Ovary (tissue), 7 donors: ENCODE measurements at regions not wholly inside any gene's neighbourhood (a gene's known extent, or its start where the extent isn't known, plus 50 kb on each side); places are given as distances from the start of the nearest gene placed in this dataset.

Experiments used
- DNase-seq, 5 donors: peaks; one replicate each; pipeline ENCODE4 v3.0.0-alpha.2; 2019 to 2020
- H3K27ac ChIP-seq, 2 donors: fragments of 200-600 bp; one replicate each; pipeline versions ENCODE4 v1.5.1 to v1.8.0; 2019 to 2022
- H3K27me3 ChIP-seq: fragments of 200-600 bp; one replicate; pipeline ENCODE4 v1.8.0; 2022
- H3K36me3 ChIP-seq: fragments of 200-600 bp; sonication (generic); one replicate; pipeline ENCODE4 v1.5.1; 2019
- H3K4me1 ChIP-seq: one replicate; pipeline ENCODE4 v1.8.1; 2013; ENCODE audit warnings: mild to moderate bottlenecking, moderate library complexity; ENCODE audit not compliant: insufficient read depth
- H3K4me3 ChIP-seq: fragments of 200-600 bp; sonication (generic); one replicate; pipeline ENCODE4 v1.5.1; 2017
- H3K9me3 ChIP-seq, 2 donors: fragments of 200-600 bp in 1 of 2; sonication (generic) in 1 of 2; one replicate each; pipeline versions ENCODE4 v1.5.1 to v1.8.1; 2013 to 2019; ENCODE audit warnings: mild to moderate bottlenecking in 1 of 2, moderate library complexity in 1 of 2
- EP300 ChIP-seq: sonication (generic); formaldehyde crosslinking; IDR thresholded peaks from one replicate; pipeline ENCODE4 v1.6.1; 2017; ENCODE audit warnings: antibody characterized with exemption
- POLR2A ChIP-seq: fragments of 450-650 bp; IDR thresholded peaks from one replicate; pipeline ENCODE4 v1.6.1; 2017; ENCODE audit warnings: antibody characterized with exemption, mild to moderate bottlenecking, moderate library complexity
- WGBS, 3 donors: extraction: QIAGEN DNeasy Blood & Tissue Kit in 1 of 3; methylation state at CpG; one replicate each; pipeline versions ENCODE4 v1.1.5 to v1.1.7; 2013 to 2017; 5-methylcytosine and 5-hydroxymethylcytosine counted together
- intact Hi-C, 4 donors: fragments of 100-400 bp; cut with DNase I; formaldehyde crosslinking; loops; one replicate each; pipeline versions ENCODE4 v1.11.0 to v1.15.1; 2022 to 2023
- TF ChIP-seq, protein P1 (sequence below), 3 donors: fragments of 450-650 bp in 2 of 3; fragments of 200-600 bp in 1 of 3; IDR thresholded peaks; one replicate each; pipeline versions ENCODE4 v1.5.1 to v1.8.0; 2016 to 2022; ENCODE audit warnings: antibody characterized with exemption in 3 of 3, mild to moderate bottlenecking in 1 of 3
- donor health status: DM: no; HTN: no; CAD: no; lungs with moderate emphysema.
- donor health status: DM: no; HTN: no; CAD: no.
- donor health status: Bipolar disorder and iron deficiency.
- donor health status: DM: no; HTN: no; CAD: no.
- donor health status: DM: yes; HTN: yes; CAD: no.

DNA sequence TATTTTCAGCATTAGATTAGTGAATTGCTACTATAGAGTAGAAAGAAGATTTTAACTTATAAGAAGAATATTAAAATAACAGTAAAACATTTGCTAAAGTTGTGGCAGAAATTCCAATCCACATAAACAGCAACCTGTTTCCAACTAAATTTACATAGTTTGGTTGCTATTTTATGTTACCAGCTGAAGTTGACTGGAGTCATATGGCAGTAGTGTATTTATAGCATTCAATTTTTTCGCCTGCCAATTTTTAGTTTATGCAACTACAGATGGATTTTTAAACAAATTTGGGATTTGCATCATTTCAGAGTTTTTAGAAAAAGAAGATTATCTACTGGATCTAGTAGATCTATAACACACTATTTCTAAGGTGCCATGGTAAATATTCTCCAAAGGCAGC is 332.5 kb upstream of the BCHE start:
- no peak for DNase-seq
- no peak overlapping the region for H3K27ac ChIP-seq
- H3K27me3 ChIP-seq: peaks cover 2% of the 10 kb centered on the region
- TF ChIP-seq EP300: no peak
- TF ChIP-seq, protein P1, sequence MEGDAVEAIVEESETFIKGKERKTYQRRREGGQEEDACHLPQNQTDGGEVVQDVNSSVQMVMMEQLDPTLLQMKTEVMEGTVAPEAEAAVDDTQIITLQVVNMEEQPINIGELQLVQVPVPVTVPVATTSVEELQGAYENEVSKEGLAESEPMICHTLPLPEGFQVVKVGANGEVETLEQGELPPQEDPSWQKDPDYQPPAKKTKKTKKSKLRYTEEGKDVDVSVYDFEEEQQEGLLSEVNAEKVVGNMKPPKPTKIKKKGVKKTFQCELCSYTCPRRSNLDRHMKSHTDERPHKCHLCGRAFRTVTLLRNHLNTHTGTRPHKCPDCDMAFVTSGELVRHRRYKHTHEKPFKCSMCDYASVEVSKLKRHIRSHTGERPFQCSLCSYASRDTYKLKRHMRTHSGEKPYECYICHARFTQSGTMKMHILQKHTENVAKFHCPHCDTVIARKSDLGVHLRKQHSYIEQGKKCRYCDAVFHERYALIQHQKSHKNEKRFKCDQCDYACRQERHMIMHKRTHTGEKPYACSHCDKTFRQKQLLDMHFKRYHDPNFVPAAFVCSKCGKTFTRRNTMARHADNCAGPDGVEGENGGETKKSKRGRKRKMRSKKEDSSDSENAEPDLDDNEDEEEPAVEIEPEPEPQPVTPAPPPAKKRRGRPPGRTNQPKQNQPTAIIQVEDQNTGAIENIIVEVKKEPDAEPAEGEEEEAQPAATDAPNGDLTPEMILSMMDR (IDR thresholded peaks at IDR 0.05): no peak
- no peak for TF ChIP-seq POLR2A
- no peak overlapping the region for H3K4me3 ChIP-seq
- no peaks in the 10 kb centered on the region for H3K9me3 ChIP-seq
- 58 to 80% (median 71%) methylated on average over 1 of the region's 1 CpG for WGBS, 3 donors
- no peaks in the 10 kb centered on the region for H3K4me1 ChIP-seq
- no peaks in the 10 kb centered on the region for H3K36me3 ChIP-seq
- intact Hi-C loops: no loop called here

DNA sequence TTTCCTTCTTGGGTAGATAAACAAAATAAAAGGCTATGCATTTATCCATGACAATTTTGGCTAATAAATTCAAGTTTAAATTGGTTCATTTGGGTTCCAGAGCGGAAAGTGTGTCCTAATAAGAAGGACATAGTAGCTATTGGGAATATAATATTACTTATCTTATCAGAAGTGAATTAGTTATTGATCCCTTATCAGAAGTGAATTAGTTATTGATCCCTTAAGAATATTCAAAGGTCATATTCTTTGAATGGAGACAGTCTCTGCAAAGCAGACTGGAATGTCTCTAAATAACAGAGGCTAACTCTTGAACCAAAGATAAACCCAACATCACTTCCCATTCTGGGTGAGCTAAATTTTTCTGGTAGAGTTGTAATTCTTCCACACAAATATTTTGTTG is 290.7 kb upstream of the BCHE start:
- no peaks in the 10 kb centered on the region for H3K4me1 ChIP-seq
- intact Hi-C loops: no loop called here
- WGBS, 3 donors: 78 to 85% (median 83%) methylated on average over 1 of the region's 1 CpG
- no peak for TF ChIP-seq POLR2A
- TF ChIP-seq EP300: no peak
- TF ChIP-seq, protein P1 (IDR thresholded peaks at IDR 0.05): no peak
- no peaks in the 10 kb centered on the region for H3K36me3 ChIP-seq
- DNase-seq: no peak
- no peaks in the 10 kb centered on the region for H3K27me3 ChIP-seq
- no peaks in the 10 kb centered on the region for H3K9me3 ChIP-seq
- H3K4me3 ChIP-seq: no peak overlapping the region
- H3K27ac ChIP-seq: no peak overlapping the region

DNA sequence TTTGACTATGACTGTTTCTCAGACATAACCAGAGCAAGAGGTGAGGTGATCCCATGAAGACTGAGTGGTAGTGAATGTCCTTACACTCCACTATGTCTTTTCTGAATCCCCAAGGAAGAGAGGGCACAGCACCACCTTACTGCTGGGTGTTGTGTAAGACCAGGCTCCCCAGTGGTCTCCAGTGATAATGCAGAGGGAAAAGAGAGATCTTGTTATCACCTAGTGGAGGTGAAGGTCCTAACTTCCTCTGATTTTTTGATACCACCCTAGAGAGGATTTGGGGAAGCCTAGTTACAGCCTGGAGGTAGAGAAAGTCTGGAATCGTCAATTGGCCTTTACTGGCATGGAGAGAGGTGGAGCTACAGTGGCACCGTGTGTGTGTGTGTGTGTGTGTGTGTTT is 288.0 kb upstream of the BCHE start:
- no peak for DNase-seq
- H3K27me3 ChIP-seq: no peaks in the 10 kb centered on the region
- H3K27ac ChIP-seq: no peak overlapping the region
- TF ChIP-seq POLR2A (no peak), EP300 (no peak)
- TF ChIP-seq, protein P1 (IDR thresholded peaks at IDR 0.05): no peak
- no peak overlapping the region for H3K4me3 ChIP-seq
- 64 to 72% (median 72%) methylated on average over 2 of the region's 2 CpGs for WGBS, 3 donors
- no peaks in the 10 kb centered on the region for H3K9me3 ChIP-seq
- no peaks in the 10 kb centered on the region for H3K36me3 ChIP-seq
- intact Hi-C loops: no loop called here
- H3K4me1 ChIP-seq: no peaks in the 10 kb centered on the region

DNA sequence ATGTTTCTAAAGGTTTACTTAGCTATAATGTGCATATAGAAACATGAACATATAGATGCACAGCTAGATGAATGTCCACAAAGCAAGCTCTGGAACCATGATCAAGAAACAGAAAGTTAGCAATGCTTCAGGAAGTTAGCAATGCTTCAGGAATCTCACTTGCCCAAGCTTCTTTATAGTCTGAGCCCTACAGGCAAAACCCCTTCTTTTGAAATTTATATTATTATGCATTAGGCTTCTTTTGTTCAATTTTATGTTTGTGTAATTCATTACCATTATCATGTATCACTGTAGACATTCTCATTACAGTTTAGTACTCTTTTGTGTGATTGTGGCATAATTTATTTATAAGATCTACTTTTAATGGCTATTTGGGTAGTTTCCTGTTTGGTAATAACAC is 286.4 kb upstream of the BCHE start:
- Histone ChIP-seq H3K4me3 (no peak overlapping the region), H3K36me3 (no peaks in the 10 kb centered on the region), H3K4me1 (no peaks in the 10 kb centered on the region), H3K27me3 (no peaks in the 10 kb centered on the region), H3K9me3 (no peaks in the 10 kb centered on the region), H3K27ac (no peak overlapping the region)
- no peak for DNase-seq
- TF ChIP-seq EP300 (no peak), POLR2A (no peak)
- TF ChIP-seq, protein P1 (IDR thresholded peaks at IDR 0.05): no peak
- intact Hi-C loops: no loop called here

DNA sequence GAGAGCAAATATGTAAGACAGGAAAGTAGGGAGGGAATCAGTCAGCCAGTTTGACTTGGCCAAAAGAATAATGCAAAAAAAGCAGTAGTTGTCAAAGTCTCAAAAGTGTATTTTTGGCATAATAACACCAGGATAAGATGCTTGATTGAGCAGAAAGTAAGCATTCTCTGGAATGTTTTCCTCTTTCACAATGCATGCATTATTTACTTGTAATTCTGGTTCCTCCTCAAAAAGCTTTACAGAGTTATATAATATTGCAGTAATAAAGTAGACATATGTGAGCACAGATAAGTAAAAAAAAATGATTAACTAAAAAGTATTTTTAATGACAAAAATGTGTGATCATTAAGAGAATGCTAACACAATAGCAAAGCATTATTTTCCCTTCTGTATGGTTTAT is 285.9 kb upstream of the BCHE start:
- intact Hi-C loops: no loop called here
- no peak for TF ChIP-seq EP300
- TF ChIP-seq POLR2A: no peak
- TF ChIP-seq, protein P1 (IDR thresholded peaks at IDR 0.05): no peak

More for the DNA sequence above, 285.9 kb upstream of the BCHE start:
- Histone ChIP-seq H3K27ac (no peak overlapping the region), H3K27me3 (no peaks in the 10 kb centered on the region), H3K9me3 (no peaks in the 10 kb centered on the region), H3K36me3 (no peaks in the 10 kb centered on the region), H3K4me3 (no peak overlapping the region), H3K4me1 (no peaks in the 10 kb centered on the region)
- no peak for DNase-seq
